NT2/D1 (cell line): ENCODE measurements at regions not wholly inside any gene's neighbourhood (a gene's known extent, or its start where the extent isn't known, plus 50 kb on each side); places are given as distances from the start of the nearest gene placed in this dataset.

Experiments
- SUZ12 ChIP-seq: IDR thresholded peaks from 2 replicates; pipeline ENCODE4 v1.6.1; 2011; ENCODE audit not compliant: insufficient read length, insufficient read depth; ENCODE audit errors: extremely low read depth
- YY1 ChIP-seq: IDR thresholded peaks from 2 replicates; pipeline ENCODE4 v1.6.1; 2011; ENCODE audit not compliant: insufficient read length, insufficient read depth
- ZNF274 ChIP-seq: IDR thresholded peaks from 2 replicates; pipeline ENCODE4 v1.6.1; 2011; ENCODE audit warnings: mild to moderate bottlenecking, low read depth, low read length

DNA sequence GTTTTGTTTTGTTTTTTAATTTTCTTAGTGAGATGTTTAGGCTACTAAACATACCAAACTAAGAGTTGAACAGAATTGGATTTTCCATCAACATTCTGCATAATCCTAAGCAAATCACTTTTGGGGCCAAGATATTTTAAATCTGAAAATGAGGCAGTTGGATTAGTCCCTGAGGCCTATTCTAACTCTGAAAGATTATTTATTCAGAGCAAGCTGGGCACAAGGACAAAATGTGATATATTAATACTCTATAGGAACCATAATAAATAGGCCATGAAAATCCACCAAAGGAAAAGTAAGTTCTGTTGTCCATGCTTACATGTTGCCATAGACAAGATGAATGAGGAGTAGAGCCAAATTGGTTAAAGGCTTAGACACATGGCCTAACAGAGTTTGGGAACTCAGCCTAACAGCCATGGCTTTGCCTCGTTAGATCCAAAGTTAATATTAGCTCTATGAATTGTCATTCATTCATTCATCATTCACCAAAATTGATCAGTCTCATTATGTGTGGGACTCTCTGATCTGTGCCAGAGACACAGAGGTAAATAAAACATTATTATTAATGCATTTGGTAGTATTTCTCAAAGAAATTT, 183.5 kb downstream of the SCG2 start:
- TF ChIP-seq SUZ12 (no peak), ZNF274 (no peak), YY1 (no peak)
